Activated T-helper 17 cell treated with anti-CD3 and anti-CD28 coated beads, Interleukin-2, amount 50 U/mL, for 72 hours (primary cell): ENCODE measurements at regions not wholly inside any gene's neighbourhood (a gene's known extent, or its start where the extent isn't known, plus 50 kb on each side); places are given as distances from the start of the nearest gene placed in this dataset.
"Not testable (repeated sequence)": the region's sequence is repeated elsewhere in the genome, so short reads cannot be mapped to it uniquely, and the experiment has no call there.

Experiments used
- ATAC-seq: fragments of 150-1000 bp; cut with Tn5 transposase; replicated peaks from 2 replicates; pipeline ENCODE4 v1.10.0; 2021; ENCODE audit warnings: mild to moderate bottlenecking, moderate library complexity
- H3K27ac Mint-ChIP-seq: one replicate; pipeline ENCODE4 v1.8.0; 2022; ENCODE audit warnings: mixed read lengths
- H3K27me3 Mint-ChIP-seq: one replicate; pipeline ENCODE4 v1.8.0; 2022; ENCODE audit warnings: mixed read lengths
- H3K36me3 Mint-ChIP-seq: one replicate; pipeline ENCODE4 v1.8.0; 2022; ENCODE audit warnings: low read depth, mild to moderate bottlenecking, mixed read lengths
- H3K4me1 Mint-ChIP-seq: one replicate; pipeline ENCODE4 v1.8.0; 2022; ENCODE audit warnings: mixed read lengths
- H3K4me3 Mint-ChIP-seq: one replicate; pipeline ENCODE4 v1.8.0; 2022; ENCODE audit warnings: mild to moderate bottlenecking, mixed read lengths
- H3K9me3 Mint-ChIP-seq: one replicate; pipeline ENCODE4 v1.8.0; 2022; ENCODE audit warnings: mixed read lengths

DNA sequence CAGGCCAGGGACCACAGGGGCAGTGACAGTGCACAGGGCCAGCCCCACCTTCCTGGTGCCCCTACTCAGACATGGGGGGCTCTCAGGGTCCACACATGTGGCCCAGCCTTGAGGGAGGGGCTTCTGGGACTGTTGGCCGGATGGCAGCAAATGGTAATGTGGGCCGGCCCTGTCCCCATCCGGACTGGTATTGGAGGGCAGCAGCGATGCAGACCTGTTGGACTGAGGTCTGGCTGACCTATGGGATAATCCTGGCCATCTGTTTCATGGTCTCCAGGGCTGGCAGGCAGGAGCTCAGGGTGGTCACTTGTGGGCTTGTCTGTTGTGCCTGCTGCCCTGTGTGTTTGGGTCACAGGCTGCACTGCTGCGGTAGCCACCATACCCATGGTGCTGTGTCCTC lies 387.5 kb downstream of the TMEM121 start:
- Mint-ChIP-seq H3K27me3 (peaks cover 5% of the 10 kb centered on the region), H3K4me1 (no peaks in the 10 kb centered on the region), H3K36me3 (no peaks in the 10 kb centered on the region), H3K27ac (no peak overlapping the region), H3K4me3 (no peak overlapping the region), H3K9me3 (no peaks in the 10 kb centered on the region)
- no peak for ATAC-seq

DNA sequence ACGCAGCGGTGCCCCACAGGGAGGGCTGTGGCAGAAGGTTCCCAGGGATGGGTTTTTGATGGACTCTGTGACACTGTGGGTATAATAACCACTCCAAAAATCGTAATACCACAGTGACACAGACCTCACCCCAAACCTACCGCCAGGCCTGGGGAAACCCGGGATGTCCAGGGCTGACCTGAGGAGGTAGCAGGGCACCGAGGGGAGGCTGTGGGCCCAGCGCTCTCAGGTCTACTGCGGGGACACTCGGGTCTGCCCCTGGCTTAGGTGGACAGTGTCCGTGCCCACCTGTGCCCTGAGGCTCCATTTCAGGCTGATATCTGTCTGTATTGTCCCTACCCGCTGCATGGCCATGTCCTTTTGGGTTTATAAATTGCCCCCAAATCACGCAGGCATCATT lies 387.9 kb downstream of the TMEM121 start:
- H3K27me3 Mint-ChIP-seq, H3K4me3 Mint-ChIP-seq, H3K27ac Mint-ChIP-seq, ATAC-seq, H3K9me3 Mint-ChIP-seq, H3K4me1 Mint-ChIP-seq, H3K36me3 Mint-ChIP-seq: not testable (repeated sequence)

DNA sequence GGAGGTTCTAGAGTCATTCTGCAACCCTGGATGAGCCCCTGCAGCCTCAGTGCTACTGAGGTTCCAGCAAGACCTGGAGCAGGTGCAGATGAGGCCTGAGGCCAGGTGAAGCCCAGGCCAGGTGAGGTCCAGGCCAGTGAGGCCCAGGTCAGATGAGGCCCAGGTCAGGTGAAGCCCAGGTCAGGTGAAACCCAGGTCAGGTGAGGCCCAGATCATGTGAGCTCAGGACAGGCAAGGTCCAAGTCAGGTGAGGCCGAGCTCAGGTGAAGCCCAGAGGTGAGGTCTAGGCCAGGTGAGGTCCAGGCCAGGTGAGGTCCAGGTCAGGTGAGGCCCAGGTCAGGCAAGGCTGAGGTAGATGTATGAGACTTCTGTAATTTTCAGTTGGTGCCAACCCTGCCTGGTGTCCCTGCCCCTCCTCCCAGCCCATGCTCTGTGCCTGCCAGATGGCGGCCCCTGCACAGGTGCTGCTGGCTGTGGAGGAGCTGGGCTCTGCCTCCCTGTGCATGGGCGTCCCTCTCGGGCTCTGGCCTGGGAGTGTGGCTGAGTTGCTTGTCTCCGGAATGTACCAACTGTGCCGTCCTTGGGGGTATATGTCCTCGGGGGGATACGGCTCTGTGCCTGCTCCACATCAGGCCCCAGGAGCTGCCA lies 388.5 kb downstream of the TMEM121 start:
- Mint-ChIP-seq H3K27ac (no peak overlapping the region), H3K4me3 (no peak overlapping the region), H3K27me3 (peaks cover 7% of the 10 kb centered on the region), H3K9me3 (no peaks in the 10 kb centered on the region), H3K4me1 (no peaks in the 10 kb centered on the region), H3K36me3 (no peaks in the 10 kb centered on the region)
- ATAC-seq = no peak

DNA sequence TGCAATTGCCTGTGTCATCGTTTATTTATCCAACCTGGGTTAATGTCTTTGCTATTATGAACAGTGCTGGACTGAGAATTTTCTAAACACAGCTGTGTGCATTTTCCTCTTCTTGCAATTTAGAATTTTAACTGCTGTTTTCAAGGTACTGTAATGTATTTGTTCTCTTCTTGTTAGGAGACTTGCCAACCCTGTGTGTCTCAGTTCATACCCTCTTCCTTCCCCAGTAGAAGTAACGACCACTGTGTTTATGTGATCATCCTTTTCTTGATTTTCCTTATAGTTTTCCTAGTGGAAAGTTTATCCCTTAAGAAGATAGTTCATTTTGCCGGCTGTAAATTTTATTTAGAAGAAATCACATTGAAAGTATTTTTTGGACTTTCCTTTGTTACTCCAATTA lies 389.2 kb downstream of the TMEM121 start:
- H3K27me3 Mint-ChIP-seq, H3K27ac Mint-ChIP-seq: not testable (repeated sequence)

DNA sequence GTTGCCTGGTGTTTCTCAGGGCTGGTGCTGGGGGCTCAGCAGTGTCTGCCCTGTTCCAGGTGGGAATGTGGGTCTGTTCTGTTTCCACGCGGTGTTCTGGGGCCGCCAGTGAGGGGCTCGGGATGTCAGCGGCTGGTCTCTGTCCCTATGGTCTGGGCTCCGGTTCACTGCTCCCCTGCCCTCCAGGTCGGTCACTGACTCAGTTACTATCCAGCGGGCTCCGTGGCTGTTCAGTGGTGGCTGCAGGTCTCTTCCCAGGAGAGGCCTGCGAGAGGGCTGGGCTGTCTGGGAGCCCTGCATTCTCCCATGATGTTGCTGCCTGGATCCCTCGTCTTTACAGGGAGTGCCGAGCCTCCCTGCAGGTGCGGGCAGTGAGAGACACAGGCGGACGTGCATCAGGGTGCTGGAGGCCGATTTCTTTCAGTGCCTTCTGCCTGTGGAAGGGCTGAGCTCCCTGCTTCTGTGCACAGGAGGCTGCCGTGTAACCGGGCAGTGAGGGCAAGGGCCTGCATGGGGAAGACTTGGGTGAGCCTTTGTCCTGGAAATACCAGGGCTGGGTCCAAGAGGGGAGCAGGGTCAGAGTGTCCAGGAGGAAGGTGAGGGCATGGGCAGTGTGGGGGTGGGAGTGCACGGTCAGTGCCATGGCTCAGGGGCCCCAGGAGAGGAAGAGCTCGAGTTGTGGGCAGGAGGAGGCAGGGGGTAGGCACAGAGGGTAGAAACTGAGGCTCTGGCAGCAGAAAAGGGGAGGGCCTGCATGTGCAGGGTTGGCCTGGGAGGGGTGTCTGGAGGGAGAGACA lies 391.0 kb downstream of the TMEM121 start:
- H3K27me3 Mint-ChIP-seq, H3K4me1 Mint-ChIP-seq, H3K9me3 Mint-ChIP-seq, ATAC-seq, H3K4me3 Mint-ChIP-seq, H3K36me3 Mint-ChIP-seq, H3K27ac Mint-ChIP-seq: not testable (repeated sequence)

More for the DNA sequence above, 389.2 kb downstream of the TMEM121 start:
- not testable (repeated sequence) for H3K9me3 Mint-ChIP-seq, H3K4me3 Mint-ChIP-seq, H3K4me1 Mint-ChIP-seq, H3K36me3 Mint-ChIP-seq, ATAC-seq

DNA sequence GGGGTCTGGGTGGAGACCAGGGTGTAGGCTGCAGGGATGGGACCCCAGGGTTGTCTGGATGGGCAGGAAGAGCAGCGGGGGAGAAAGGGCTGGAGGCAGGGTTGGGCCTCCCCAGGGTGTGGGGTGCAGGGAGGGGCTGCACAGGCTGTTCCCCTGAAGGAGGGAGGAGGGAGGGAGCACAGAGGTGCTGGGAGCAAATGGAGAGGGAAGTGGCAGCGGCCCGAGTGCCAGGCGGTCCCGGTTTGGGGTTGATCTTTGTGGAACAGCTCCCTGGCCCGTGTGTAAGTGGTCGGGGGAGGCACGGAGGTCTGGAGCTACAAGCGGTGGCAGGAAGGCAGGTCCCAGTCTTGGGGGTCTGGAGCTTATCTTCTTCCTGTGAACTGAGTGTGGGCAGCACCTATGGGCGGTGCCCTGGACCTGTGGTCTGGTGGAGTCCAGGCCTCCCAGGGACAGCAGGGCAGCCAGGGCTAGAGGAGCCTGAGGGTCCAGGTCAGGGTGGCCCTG lies 391.6 kb downstream of the TMEM121 start:
- peaks cover 9% of the 10 kb centered on the region for H3K27me3 Mint-ChIP-seq
- no peaks in the 10 kb centered on the region for H3K36me3 Mint-ChIP-seq
- H3K4me3 Mint-ChIP-seq = no peak overlapping the region
- H3K27ac Mint-ChIP-seq = no peak overlapping the region
- ATAC-seq = no peak
- H3K9me3 Mint-ChIP-seq = no peaks in the 10 kb centered on the region
- H3K4me1 Mint-ChIP-seq = no peaks in the 10 kb centered on the region

DNA sequence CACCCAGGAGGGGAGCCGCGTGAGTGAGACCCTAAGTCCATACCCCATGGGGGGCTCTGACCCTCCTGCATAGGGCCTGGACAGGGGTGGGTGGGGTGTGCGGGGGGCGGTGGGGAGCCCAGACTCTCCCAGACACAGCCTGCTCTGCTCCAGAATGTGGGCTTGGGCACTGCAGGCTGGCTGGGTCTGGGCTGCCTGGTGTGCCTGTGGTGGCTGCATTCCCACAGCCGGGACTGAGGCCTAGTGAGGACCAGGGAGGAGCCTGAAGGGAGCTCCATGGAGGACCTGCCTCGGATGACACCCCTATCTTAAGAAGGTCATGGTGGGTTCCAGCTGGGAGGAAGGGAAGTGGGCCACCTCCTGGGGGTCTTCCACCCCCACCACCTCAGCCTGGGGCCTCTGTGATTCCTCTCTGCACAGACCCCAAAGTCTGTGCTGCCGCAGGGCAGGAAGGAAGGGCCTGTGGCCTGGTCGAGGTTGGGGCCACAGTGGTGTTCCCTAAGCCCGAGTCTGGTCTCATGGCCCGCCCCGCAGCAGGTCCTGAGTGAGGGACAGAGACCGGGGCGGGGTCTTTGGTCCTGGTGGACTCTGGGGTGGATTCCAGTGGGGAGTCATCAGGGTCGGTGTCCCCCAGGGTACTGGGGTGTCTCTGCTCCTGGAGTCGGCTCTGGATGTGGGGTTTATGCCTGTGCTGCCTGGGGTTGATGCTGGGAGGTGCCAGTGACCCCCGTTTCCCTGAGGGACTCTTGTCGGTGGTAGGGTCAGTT lies 392.3 kb downstream of the TMEM121 start:
- peaks cover 9% of the 10 kb centered on the region for H3K27me3 Mint-ChIP-seq
- no peak for ATAC-seq
- H3K4me1 Mint-ChIP-seq = no peaks in the 10 kb centered on the region
- H3K36me3 Mint-ChIP-seq = no peaks in the 10 kb centered on the region
- H3K9me3 Mint-ChIP-seq = no peaks in the 10 kb centered on the region
- no peak overlapping the region for H3K4me3 Mint-ChIP-seq
- no peak overlapping the region for H3K27ac Mint-ChIP-seq

DNA sequence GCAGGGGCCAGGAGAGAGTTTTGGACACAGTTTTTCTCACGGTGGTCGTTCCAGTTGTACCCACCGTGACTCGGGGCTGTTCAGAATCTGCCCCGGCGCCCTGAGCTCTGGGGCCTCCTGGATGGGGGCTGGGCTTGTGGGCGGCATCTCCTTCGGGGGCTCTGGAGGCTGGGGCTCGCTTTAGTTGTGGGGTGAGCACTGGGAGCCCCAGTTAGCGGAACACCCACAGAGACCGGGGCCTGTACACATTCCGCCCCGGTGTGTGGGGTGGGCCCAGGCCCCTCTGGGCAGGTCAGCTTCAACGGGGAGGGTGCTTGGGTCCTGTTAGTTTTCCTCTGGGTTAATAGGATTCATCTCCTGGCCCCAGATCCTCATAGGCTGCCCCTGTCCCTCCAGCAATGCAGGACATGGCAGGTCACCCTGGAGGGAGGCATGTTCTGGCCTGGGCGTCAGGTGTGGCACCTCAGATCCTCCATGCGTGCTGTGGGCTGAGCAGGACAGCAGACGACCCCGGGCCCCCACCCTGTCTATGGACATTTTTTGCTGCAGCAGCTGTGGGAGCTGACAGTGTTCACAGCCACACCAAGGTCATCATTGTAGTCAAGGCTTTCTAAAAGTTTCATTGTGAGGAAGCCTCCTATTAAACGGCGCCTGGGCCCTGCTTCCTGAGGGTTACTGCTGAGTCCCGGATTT lies 393.2 kb downstream of the TMEM121 start:
- Mint-ChIP-seq H3K4me1 (no peaks in the 10 kb centered on the region), H3K36me3 (no peaks in the 10 kb centered on the region), H3K4me3 (no peak overlapping the region), H3K27me3 (peaks cover 13% of the 10 kb centered on the region), H3K9me3 (peaks cover 4% of the 10 kb centered on the region), H3K27ac (no peak overlapping the region)
- ATAC-seq = no peak

DNA sequence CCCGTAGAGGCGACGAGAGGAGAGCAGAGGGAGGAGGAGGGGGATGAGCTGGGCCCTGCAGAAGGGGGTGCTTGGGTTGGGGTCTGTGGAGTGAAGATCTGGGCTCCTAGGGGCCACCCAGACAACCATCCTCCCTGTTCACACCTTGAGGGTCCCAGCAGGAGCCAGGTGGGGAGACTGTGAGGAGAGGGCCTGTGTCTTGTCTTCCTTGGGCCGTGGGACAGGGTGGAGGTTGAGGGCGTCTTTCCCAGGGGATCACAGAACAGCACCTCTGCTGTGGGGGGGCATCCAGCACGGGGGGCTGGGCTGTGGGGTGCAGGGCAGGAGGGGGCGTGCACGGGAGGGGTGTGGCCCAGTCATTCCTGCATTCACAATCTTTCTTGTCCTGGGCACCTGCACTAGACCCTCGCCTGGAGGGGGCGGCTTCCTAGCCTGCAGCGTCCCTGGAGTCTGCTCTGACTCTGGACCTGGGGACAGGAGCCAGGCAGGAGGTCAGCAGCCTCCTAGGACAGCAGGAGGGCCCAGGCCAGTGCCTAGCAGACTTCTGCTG lies 393.8 kb downstream of the TMEM121 start:
- not testable (repeated sequence) for H3K36me3 Mint-ChIP-seq, H3K4me1 Mint-ChIP-seq, H3K27ac Mint-ChIP-seq, H3K9me3 Mint-ChIP-seq, ATAC-seq, H3K4me3 Mint-ChIP-seq
- H3K27me3 Mint-ChIP-seq = peaks cover 13% of the 10 kb centered on the region

DNA sequence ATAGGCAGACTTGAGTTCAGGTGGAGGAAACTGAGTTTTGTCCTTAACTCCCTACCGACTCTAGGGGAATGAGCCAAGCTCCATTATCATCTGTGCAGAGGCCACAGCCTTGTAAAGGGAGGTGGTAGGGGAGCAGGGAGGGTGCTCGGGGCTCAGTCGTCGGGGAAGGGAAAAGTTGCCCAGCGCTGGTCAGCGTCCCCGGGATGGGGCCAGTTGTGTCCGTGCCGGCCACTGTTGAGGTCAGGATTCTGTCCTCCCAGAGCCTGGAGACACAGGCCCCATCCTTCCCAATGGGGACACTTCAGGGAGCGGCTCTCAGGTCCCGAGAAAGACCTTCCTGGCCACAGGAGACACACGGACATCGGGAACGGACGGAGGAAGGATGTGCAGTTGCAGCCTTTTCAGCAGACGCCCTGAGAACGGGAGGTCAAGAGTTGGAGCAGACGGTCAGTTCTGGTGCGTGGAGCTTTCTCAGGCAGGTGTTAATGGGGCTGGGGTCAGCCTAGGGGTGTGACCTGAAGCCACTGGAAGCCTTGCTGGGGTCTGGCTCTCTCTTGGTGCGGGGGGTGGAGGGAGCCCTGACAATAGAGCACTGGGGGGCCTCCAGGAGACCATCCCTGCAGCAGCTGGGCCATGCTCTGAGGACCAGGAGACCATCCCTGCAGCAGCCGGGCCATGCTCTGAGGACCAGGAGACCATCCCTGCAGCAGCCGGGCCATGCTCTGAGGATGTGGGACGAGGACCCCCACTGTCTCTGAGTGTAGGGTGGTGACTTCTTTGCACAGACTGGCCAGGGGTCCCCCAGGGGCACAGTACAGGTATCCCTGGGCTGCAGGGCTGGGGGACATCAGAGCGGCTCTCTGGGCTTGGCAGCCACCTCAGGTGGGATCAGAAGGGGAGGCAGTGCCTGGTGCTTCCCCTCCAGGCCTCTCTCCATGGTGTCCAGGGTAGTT lies 394.7 kb downstream of the TMEM121 start:
- not testable (repeated sequence) for ATAC-seq, H3K27ac Mint-ChIP-seq, H3K4me1 Mint-ChIP-seq, H3K9me3 Mint-ChIP-seq, H3K36me3 Mint-ChIP-seq, H3K4me3 Mint-ChIP-seq
- peaks cover 13% of the 10 kb centered on the region for H3K27me3 Mint-ChIP-seq

DNA sequence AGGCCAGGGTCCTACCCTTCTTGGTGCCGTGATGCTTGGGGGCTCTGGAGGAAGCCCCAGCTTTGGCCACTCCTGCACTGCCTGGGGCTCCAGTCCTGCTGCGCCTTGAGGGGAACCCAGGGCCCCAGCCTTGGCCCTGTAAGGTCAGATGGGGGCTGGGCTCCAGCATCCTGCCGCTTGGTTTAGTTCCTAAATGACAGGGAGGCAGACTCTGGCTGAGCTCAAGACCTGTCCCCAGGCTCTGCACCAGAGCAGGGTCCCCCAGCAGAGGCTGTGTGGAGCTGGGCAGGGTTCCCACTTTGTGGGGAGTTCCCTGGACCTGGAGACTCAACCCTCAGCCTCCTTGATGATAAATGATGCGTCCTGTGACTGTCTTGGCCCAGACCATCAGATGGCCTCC lies 395.4 kb downstream of the TMEM121 start:
- H3K36me3 Mint-ChIP-seq, H3K27ac Mint-ChIP-seq, H3K4me3 Mint-ChIP-seq, ATAC-seq, H3K9me3 Mint-ChIP-seq, H3K4me1 Mint-ChIP-seq: not testable (repeated sequence)
- H3K27me3 Mint-ChIP-seq = peaks cover 13% of the 10 kb centered on the region

DNA sequence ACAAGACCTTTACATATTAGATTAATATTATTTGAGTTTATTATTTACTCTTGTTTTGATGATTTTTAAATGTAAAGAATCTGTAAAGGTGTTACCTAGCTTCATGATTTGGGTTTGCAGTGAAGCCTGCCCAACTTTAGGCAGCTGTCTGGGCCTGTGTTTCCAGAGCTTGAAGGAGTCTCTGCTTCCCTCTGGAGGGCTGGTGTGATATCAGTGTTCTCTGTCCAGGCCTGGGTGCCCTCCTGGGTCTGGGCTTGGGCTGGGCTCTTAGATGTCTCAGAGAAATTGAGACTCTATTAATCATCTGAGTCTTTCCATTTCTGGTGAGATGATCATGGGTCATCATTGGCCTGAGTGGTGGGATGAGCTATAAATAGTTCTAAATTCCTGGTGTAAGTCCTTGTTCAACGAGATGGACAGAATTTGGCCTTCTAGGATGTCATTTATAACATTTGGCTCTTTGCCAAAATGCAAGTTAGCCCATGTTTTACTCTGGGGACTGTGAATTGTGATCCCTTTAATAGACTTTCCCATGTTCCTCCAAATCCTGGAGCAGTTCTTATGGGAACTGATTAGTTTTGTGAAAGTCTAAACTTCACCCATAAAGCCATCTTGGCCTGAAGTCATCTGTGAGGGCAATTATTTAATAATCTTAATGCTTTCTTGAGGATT lies 397.3 kb downstream of the TMEM121 start:
- H3K4me3 Mint-ChIP-seq, ATAC-seq, H3K27ac Mint-ChIP-seq, H3K9me3 Mint-ChIP-seq, H3K4me1 Mint-ChIP-seq, H3K36me3 Mint-ChIP-seq: not testable (repeated sequence)
- peaks cover 12% of the 10 kb centered on the region for H3K27me3 Mint-ChIP-seq
